Neural progenitor cell (in vitro differentiated cells): ENCODE measurements at regions not wholly inside any gene's neighbourhood (a gene's known extent, or its start where the extent isn't known, plus 50 kb on each side); places are given as distances from the start of the nearest gene placed in this dataset.

ENCODE experiments used
- DNase-seq: peaks from one replicate; pipeline ENCODE4 v3.0.0-alpha.2; 2016; ENCODE audit warnings: low spot score
- H2AFZ ChIP-seq: fragments of 200-600 bp; sonication (generic); replicated peaks from 2 replicates; pipeline ENCODE4 v1.6.1; 2016; ENCODE audit warnings: antibody characterized with exemption
- H3F3A ChIP-seq: fragments of 200-600 bp; sonication (generic); 2 replicates; pipeline ENCODE4 v1.6.1; 2016; ENCODE audit warnings: antibody characterized with exemption, low read depth
- H3K27ac ChIP-seq: fragments of 200-600 bp; sonication (generic); 2 replicates; pipeline ENCODE4 v1.5.1; 2016; ENCODE audit warnings: mild to moderate bottlenecking
- H3K27me3 ChIP-seq: fragments of 200-600 bp; sonication (generic); 2 replicates; pipeline ENCODE4 v1.6.1; 2016; ENCODE audit warnings: mild to moderate bottlenecking, moderate library complexity
- H3K36me3 ChIP-seq: fragments of 200-600 bp; sonication (generic); 2 replicates; pipeline ENCODE4 v1.5.1; 2016
- H3K4me1 ChIP-seq: fragments of 200-600 bp; sonication (generic); 2 replicates; pipeline ENCODE4 v1.6.1; 2016; ENCODE audit warnings: mixed run types
- H3K4me2 ChIP-seq: fragments of 200-600 bp; sonication (generic); 2 replicates; pipeline ENCODE4 v1.6.1; 2016
- H3K4me3 ChIP-seq: fragments of 200-600 bp; sonication (generic); 2 replicates; pipeline ENCODE4 v1.5.1; 2016
- H3K79me2 ChIP-seq: fragments of 200-600 bp; sonication (generic); 2 replicates; pipeline ENCODE4 v1.6.1; 2016; ENCODE audit warnings: low read depth
- H3K9ac ChIP-seq: fragments of 200-600 bp; sonication (generic); 2 replicates; pipeline ENCODE4 v1.6.1; 2016
- H3K9me3 ChIP-seq: fragments of 200-600 bp; sonication (generic); 2 replicates; pipeline ENCODE4 v1.5.1; 2016; ENCODE audit warnings: low read depth
- H4K20me1 ChIP-seq: fragments of 200-600 bp; sonication (generic); 2 replicates; pipeline ENCODE4 v1.6.1; 2016; ENCODE audit warnings: low read depth
- H3K27ac Mint-ChIP-seq: 3 replicates; pipeline ENCODE4 v1.8.0; 2021; ENCODE audit warnings: mixed read lengths
- H3K27me3 Mint-ChIP-seq: 2 replicates; pipeline ENCODE4 v1.8.0; 2022; ENCODE audit warnings: low read depth, mild to moderate bottlenecking, inconsistent platforms, moderate library complexity, mixed read lengths; ENCODE audit not compliant: insufficient read depth
- H3K36me3 Mint-ChIP-seq: 3 replicates; pipeline ENCODE4 v1.8.0; 2021; ENCODE audit warnings: mixed read lengths
- H3K4me1 Mint-ChIP-seq: 3 replicates; pipeline ENCODE4 v1.8.0; 2021; ENCODE audit warnings: mixed read lengths
- H3K4me3 Mint-ChIP-seq: 3 replicates; pipeline ENCODE4 v1.8.0; 2021; ENCODE audit warnings: mild to moderate bottlenecking, moderate library complexity, mixed read lengths
- H3K9me3 Mint-ChIP-seq: 3 replicates; pipeline ENCODE4 v1.8.0; 2020; ENCODE audit warnings: mixed read lengths
- EZH2 ChIP-seq: fragments of 200-600 bp; sonication (generic); IDR thresholded peaks from 2 replicates; pipeline ENCODE4 v1.6.1; 2017; ENCODE audit warnings: antibody characterized with exemption, mild to moderate bottlenecking, moderate library complexity
- EZH2phosphoT487 ChIP-seq: fragments of 200-600 bp; sonication (generic); IDR thresholded peaks from 2 replicates; pipeline ENCODE4 v1.6.1; 2017; ENCODE audit warnings: antibody characterized with exemption
- TF ChIP-seq, protein P1 (sequence below): fragments of 200-600 bp; sonication (generic); IDR thresholded peaks from 2 replicates; pipeline ENCODE4 v1.5.1; 2017; ENCODE audit warnings: antibody characterized with exemption, mild to moderate bottlenecking

DNA sequence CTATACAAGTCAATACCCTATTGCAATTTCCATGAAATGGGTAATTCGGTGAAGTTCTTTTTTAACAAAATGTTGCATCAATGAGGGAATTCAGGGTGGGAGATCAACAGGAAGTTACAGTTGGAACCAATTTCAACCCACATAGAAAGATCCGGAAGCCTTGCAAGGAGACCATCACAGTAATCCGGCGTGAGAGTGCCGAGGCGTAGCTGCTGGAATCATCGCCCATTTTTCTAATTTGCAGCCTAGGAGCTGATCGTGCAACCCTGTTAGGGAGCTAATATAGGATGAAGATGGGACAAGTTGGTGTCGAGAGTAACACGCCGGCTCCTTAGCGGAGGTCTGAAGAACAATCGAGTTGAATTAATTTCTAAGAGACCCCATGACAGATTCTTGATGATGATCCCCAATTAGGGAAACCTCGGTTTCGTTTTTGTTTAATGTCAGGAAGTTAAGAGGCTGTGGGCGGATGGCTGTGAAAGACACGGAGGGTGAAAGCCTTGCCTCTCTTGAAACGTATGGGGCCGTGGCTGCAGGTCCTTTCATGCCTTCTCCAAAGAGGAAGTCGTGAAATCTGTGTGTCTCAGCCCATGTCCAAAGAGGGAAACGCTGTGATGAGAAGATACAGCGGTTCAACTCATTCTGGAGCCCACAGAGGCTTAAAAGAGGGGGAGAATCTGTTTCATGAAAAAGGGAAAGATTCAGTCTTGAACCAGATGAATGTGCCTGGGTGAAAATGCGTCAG lies 51.2 kb upstream of the CARD11 start:
- no peak overlapping the region for H3K4me3 ChIP-seq
- H3K9ac ChIP-seq = no peak overlapping the region
- H3K9me3 ChIP-seq = no peaks in the 10 kb centered on the region
- no peaks in the 10 kb centered on the region for H3K79me2 ChIP-seq
- H2AFZ ChIP-seq = no peak overlapping the region
- H3K27me3 ChIP-seq = no peaks in the 10 kb centered on the region
- H4K20me1 ChIP-seq = no peaks in the 10 kb centered on the region
- no peaks in the 10 kb centered on the region for H3K4me1 ChIP-seq
- no peaks in the 10 kb centered on the region for H3K36me3 ChIP-seq
- H3K27ac Mint-ChIP-seq = no peak overlapping the region
- H3K36me3 Mint-ChIP-seq = no peaks in the 10 kb centered on the region
- H3K4me3 Mint-ChIP-seq = no peak overlapping the region
- H3F3A ChIP-seq = no peaks in the 10 kb centered on the region
- no peak for TF ChIP-seq EZH2
- no peak for TF ChIP-seq EZH2phosphoT487
- TF ChIP-seq, protein P1, sequence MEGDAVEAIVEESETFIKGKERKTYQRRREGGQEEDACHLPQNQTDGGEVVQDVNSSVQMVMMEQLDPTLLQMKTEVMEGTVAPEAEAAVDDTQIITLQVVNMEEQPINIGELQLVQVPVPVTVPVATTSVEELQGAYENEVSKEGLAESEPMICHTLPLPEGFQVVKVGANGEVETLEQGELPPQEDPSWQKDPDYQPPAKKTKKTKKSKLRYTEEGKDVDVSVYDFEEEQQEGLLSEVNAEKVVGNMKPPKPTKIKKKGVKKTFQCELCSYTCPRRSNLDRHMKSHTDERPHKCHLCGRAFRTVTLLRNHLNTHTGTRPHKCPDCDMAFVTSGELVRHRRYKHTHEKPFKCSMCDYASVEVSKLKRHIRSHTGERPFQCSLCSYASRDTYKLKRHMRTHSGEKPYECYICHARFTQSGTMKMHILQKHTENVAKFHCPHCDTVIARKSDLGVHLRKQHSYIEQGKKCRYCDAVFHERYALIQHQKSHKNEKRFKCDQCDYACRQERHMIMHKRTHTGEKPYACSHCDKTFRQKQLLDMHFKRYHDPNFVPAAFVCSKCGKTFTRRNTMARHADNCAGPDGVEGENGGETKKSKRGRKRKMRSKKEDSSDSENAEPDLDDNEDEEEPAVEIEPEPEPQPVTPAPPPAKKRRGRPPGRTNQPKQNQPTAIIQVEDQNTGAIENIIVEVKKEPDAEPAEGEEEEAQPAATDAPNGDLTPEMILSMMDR = no peak
- peaks cover 11% of the 10 kb centered on the region for H3K27me3 Mint-ChIP-seq
- no peak for DNase-seq
- no peak overlapping the region for H3K27ac ChIP-seq
- H3K4me2 ChIP-seq = no peak overlapping the region
- no peaks in the 10 kb centered on the region for H3K4me1 Mint-ChIP-seq
- peaks cover 20% of the 10 kb centered on the region for H3K9me3 Mint-ChIP-seq

DNA sequence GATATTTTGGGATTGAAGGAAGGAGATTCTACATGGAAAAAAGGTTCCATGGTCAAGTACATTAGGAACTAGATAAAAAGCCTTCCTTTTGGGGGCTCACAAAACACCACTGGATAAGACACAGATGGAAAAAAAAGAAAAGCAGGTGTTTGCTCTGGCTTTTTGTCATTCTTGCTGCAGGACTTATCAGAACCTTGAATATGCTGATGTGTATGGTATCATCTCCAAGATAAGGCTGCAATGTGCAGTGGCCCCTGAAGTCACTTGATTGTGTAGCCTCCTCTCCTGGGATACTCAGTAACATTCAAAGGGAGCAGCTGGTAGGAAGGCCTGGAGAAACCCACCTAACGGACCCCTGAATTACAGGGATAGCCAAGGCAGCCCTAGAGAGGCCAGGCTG lies 54.1 kb upstream of the CARD11 start:
- H3K4me3 Mint-ChIP-seq = no peak overlapping the region
- Histone ChIP-seq H3F3A (no peaks in the 10 kb centered on the region), H4K20me1 (no peaks in the 10 kb centered on the region), H3K27ac (no peak overlapping the region), H3K36me3 (no peaks in the 10 kb centered on the region), H3K9ac (no peak overlapping the region), H3K79me2 (no peaks in the 10 kb centered on the region), H3K27me3 (no peaks in the 10 kb centered on the region), H2AFZ (no peak overlapping the region), H3K4me1 (no peaks in the 10 kb centered on the region), H3K4me3 (no peak overlapping the region), H3K4me2 (no peak overlapping the region), H3K9me3 (no peaks in the 10 kb centered on the region)
- H3K27ac Mint-ChIP-seq = no peak overlapping the region
- TF ChIP-seq, protein P1 = no peak
- TF ChIP-seq EZH2 (no peak), EZH2phosphoT487 (no peak)
- no peaks in the 10 kb centered on the region for H3K4me1 Mint-ChIP-seq
- H3K27me3 Mint-ChIP-seq = peaks cover 7% of the 10 kb centered on the region
- no peaks in the 10 kb centered on the region for H3K36me3 Mint-ChIP-seq
- no peak for DNase-seq
- peaks cover 20% of the 10 kb centered on the region for H3K9me3 Mint-ChIP-seq

DNA sequence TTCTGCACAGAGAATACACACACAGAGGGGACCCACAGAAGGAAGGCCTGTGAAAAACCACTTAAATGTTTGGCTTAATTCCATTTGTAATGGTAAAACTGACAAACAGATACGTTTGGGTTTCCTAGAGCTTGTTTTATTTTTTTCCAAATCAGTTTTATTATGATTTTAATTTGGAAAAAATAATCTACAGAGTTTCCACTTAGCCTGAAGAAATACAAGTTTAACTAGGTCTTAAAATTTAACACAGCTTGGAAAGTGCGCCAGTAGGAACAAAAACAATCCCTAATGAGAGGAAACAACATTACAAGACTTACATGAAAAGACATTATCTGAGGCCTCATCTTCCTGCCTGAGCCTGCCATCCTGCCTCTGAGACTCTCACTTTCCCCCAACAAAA lies 58.5 kb upstream of the CARD11 start:
- H3K9me3 ChIP-seq = no peaks in the 10 kb centered on the region
- no peaks in the 10 kb centered on the region for H3K27me3 ChIP-seq
- TF ChIP-seq, protein P1 = no peak
- no peaks in the 10 kb centered on the region for H3K36me3 ChIP-seq
- no peaks in the 10 kb centered on the region for H3K79me2 ChIP-seq
- no peak overlapping the region for H3K4me3 ChIP-seq
- Mint-ChIP-seq H3K36me3 (no peaks in the 10 kb centered on the region), H3K4me3 (no peak overlapping the region), H3K27ac (no peak overlapping the region), H3K9me3 (peaks cover 6% of the 10 kb centered on the region), H3K4me1 (no peaks in the 10 kb centered on the region), H3K27me3 (peaks cover 6% of the 10 kb centered on the region)
- H3K4me2 ChIP-seq = no peak overlapping the region
- H3K4me1 ChIP-seq = no peaks in the 10 kb centered on the region
- H2AFZ ChIP-seq = no peak overlapping the region
- H3K9ac ChIP-seq = no peak overlapping the region
- no peak overlapping the region for H3K27ac ChIP-seq
- no peak for DNase-seq
- H3F3A ChIP-seq = no peaks in the 10 kb centered on the region
- no peaks in the 10 kb centered on the region for H4K20me1 ChIP-seq
